Smooth muscle cell (in vitro differentiated cells): ENCODE measurements at regions not wholly inside any gene's neighbourhood (a gene's known extent, or its start where the extent isn't known, plus 50 kb on each side); places are given as distances from the start of the nearest gene placed in this dataset.

ENCODE experiments used
- DNase-seq: peaks from one replicate; lab custom pipeline; 2025; ENCODE audit not compliant: unreplicated experiment; lab: John Stamatoyannopoulos, UW
- H2AFZ ChIP-seq: fragments of 200-600 bp; sonication (generic); 2 replicates; pipeline ENCODE4 v1.6.0; 2016; ENCODE audit warnings: antibody characterized with exemption, low read depth, mild to moderate bottlenecking
- H3F3A ChIP-seq: fragments of 200-600 bp; sonication (generic); 2 replicates; pipeline ENCODE4 v1.6.0; 2017; ENCODE audit warnings: antibody characterized with exemption, low read depth
- H3K27ac ChIP-seq: fragments of 200-600 bp; sonication (generic); 2 replicates; pipeline ENCODE4 v1.5.1; 2016; ENCODE audit warnings: low read depth, mild to moderate bottlenecking
- H3K27me3 ChIP-seq: fragments of 200-600 bp; sonication (generic); 2 replicates; pipeline ENCODE4 v1.6.1; 2016; ENCODE audit warnings: low read depth, mild to moderate bottlenecking
- H3K36me3 ChIP-seq: fragments of 200-600 bp; sonication (generic); 2 replicates; pipeline ENCODE4 v1.5.1; 2016; ENCODE audit warnings: low read depth
- H3K4me1 ChIP-seq: fragments of 200-600 bp; sonication (generic); 2 replicates; pipeline ENCODE4 v1.5.1; 2016; ENCODE audit warnings: low read depth
- H3K4me2 ChIP-seq: fragments of 200-600 bp; sonication (generic); 2 replicates; pipeline ENCODE4 v1.6.0; 2016; ENCODE audit warnings: mild to moderate bottlenecking
- H3K4me3 ChIP-seq: fragments of 200-600 bp; sonication (generic); 2 replicates; pipeline ENCODE4 v1.5.1; 2016; ENCODE audit warnings: mild to moderate bottlenecking
- H3K79me2 ChIP-seq: fragments of 200-600 bp; sonication (generic); 2 replicates; pipeline ENCODE4 v1.6.0; 2016; ENCODE audit warnings: low read depth, mild to moderate bottlenecking
- H3K9ac ChIP-seq: fragments of 200-600 bp; sonication (generic); 2 replicates; pipeline ENCODE4 v1.6.0; 2016; ENCODE audit warnings: low read depth
- H3K9me3 ChIP-seq: fragments of 200-600 bp; sonication (generic); replicated peaks from 2 replicates; pipeline ENCODE4 v1.5.1; 2016; ENCODE audit warnings: low read depth
- H4K20me1 ChIP-seq: fragments of 200-600 bp; sonication (generic); 2 replicates; pipeline ENCODE4 v1.6.0; 2016; ENCODE audit warnings: low read depth
- WGBS: methylation state at CpG from one replicate; pipeline ENCODE4 v1.1.7; 2016; ENCODE audit warnings: low lambda C conversion rate; 5-methylcytosine and 5-hydroxymethylcytosine counted together
- TF ChIP-seq, protein P1 (sequence below): fragments of 200-600 bp; sonication (generic); IDR thresholded peaks from 2 replicates; pipeline ENCODE4 v1.5.1; 2017; ENCODE audit warnings: borderline replicate concordance, mild to moderate bottlenecking, antibody characterized with exemption; ENCODE audit not compliant: insufficient read depth, poor library complexity, severe bottlenecking

DNA sequence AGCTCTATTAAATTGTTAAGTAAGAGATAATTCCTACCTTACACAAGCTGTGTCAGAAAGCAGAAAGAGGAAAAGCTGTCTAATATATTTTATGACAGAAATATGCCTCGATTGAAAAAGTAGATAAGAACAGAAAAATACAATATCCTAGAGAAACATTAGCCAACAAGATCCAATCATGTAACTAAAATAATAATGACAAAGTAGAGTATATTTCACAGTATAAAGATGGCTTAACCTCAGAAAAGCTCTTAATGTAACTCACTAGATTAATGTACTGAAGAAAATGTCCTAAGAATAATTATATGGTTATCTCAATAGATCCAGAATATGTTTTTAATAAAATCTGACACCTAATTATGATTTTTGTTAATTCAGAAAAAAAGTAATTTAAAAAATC is 89.8 kb upstream of the HABP2 start:
- TF ChIP-seq, protein P1, sequence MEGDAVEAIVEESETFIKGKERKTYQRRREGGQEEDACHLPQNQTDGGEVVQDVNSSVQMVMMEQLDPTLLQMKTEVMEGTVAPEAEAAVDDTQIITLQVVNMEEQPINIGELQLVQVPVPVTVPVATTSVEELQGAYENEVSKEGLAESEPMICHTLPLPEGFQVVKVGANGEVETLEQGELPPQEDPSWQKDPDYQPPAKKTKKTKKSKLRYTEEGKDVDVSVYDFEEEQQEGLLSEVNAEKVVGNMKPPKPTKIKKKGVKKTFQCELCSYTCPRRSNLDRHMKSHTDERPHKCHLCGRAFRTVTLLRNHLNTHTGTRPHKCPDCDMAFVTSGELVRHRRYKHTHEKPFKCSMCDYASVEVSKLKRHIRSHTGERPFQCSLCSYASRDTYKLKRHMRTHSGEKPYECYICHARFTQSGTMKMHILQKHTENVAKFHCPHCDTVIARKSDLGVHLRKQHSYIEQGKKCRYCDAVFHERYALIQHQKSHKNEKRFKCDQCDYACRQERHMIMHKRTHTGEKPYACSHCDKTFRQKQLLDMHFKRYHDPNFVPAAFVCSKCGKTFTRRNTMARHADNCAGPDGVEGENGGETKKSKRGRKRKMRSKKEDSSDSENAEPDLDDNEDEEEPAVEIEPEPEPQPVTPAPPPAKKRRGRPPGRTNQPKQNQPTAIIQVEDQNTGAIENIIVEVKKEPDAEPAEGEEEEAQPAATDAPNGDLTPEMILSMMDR: no peak
- H3K36me3 ChIP-seq: no peaks in the 10 kb centered on the region
- no peaks in the 10 kb centered on the region for H4K20me1 ChIP-seq
- H3K4me2 ChIP-seq: no peak overlapping the region
- H3K79me2 ChIP-seq: no peaks in the 10 kb centered on the region
- WGBS: 93% methylated on average over 1 of the region's 1 CpG
- peaks cover 16% of the 10 kb centered on the region for H3K27me3 ChIP-seq
- no peak for DNase-seq
- no peak overlapping the region for H3K4me3 ChIP-seq
- H2AFZ ChIP-seq: no peak overlapping the region
- no peak overlapping the region for H3K27ac ChIP-seq
- H3K4me1 ChIP-seq: no peaks in the 10 kb centered on the region
- no peak overlapping the region for H3K9ac ChIP-seq
- no peaks in the 10 kb centered on the region for H3F3A ChIP-seq
- no peaks in the 10 kb centered on the region for H3K9me3 ChIP-seq

DNA sequence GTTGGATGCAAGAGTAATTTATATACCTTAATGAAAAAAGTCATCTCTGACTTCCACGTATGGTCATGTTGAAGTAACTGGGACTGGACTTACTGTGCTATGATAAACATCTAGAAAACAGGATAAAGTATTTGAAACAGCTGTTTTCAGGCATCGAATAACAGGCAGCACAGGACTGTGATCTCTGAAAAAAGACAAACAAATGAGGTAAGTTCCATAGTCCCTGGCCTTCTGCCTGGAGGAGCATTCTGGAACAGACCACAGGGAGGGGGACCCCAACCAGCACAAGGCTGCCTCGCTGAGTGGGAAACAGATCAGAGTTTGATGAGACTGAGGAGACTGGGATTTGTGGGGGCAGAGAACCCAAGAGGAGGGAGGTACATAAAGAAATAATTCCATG is 89.1 kb upstream of the HABP2 start:
- H3K4me3 ChIP-seq: no peak overlapping the region
- no peak overlapping the region for H3K27ac ChIP-seq
- TF ChIP-seq, protein P1: no peak
- H2AFZ ChIP-seq: no peak overlapping the region
- no peaks in the 10 kb centered on the region for H3F3A ChIP-seq
- no peak for DNase-seq
- no peaks in the 10 kb centered on the region for H3K4me1 ChIP-seq
- H3K36me3 ChIP-seq: no peaks in the 10 kb centered on the region
- peaks cover 16% of the 10 kb centered on the region for H3K27me3 ChIP-seq
- no peaks in the 10 kb centered on the region for H4K20me1 ChIP-seq
- H3K9ac ChIP-seq: no peak overlapping the region
- no peaks in the 10 kb centered on the region for H3K79me2 ChIP-seq
- no peak overlapping the region for H3K4me2 ChIP-seq
- 55% methylated on average over 3 of the region's 3 CpGs for WGBS
- H3K9me3 ChIP-seq: no peaks in the 10 kb centered on the region

DNA sequence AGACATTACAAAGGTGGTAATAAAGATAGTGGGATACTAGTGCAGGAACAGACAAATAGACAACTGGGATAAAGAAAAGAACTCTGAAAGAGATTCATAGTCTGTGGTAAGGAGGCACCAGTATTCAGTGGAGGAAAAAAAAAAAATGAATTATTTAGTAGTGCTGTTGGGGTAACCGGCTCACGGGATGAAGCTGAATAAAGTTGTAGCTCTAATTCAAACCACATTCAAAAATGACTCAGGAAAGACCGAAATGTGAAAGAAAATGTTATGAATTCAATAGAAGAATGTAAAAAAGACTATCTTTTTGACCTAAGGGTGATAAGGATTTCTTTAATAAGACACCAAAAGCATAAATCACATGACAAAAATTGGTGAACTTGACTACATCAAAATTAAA is 83.1 kb upstream of the HABP2 start:
- no peak overlapping the region for H3K4me2 ChIP-seq
- H4K20me1 ChIP-seq: no peaks in the 10 kb centered on the region
- DNase-seq: no peak
- no peak overlapping the region for H3K4me3 ChIP-seq
- no peaks in the 10 kb centered on the region for H3K79me2 ChIP-seq
- no peaks in the 10 kb centered on the region for H3F3A ChIP-seq
- H3K27ac ChIP-seq: no peak overlapping the region
- no peaks in the 10 kb centered on the region for H3K36me3 ChIP-seq
- H3K9ac ChIP-seq: no peak overlapping the region
- H3K9me3 ChIP-seq: no peaks in the 10 kb centered on the region
- no peaks in the 10 kb centered on the region for H3K4me1 ChIP-seq
- H2AFZ ChIP-seq: no peak overlapping the region
- TF ChIP-seq, protein P1: no peak
- no peaks in the 10 kb centered on the region for H3K27me3 ChIP-seq
- 94% methylated on average over 3 of the region's 3 CpGs for WGBS

DNA sequence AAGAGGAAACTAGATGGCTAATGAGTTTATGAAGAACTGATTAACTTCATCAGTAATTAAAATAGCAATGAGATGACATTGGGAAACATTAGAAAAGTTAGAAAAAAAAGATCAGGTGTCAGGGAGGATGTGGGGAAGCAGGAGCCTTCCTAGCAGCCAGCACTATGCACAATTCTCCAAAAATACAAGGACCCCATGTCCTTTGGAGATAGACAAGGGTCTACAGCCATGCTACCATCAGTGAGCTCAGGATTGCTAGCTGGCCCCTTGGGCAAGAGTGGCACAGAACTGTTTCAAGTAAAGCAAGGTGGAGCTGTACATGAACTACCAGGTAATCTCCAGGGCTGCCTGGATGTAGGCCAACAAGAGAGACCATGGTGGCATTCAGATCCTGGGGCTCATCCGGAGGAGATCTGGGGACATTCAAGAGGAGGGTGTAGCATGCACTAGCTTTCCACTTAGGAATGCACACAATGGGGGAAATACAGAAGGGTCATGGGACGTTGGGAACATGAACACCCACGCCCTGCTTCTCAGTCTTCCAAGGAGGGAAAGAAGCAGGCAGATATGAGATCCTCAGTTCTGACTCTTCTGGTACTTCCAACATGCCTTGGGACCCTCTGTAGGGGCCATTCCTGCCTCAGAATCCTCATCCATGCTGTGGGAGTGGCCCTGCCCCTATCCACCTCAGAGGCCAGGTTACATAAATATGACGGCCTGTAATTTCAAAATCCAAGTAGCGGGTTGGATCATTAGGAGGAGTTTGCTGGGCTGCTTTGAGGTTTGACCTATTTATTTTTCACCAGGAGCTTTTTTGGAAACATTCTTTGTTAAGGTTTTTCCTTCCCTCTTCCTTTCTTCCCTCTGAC is 82.2 kb upstream of the HABP2 start:
- Histone ChIP-seq H2AFZ (no peak overlapping the region), H4K20me1 (no peaks in the 10 kb centered on the region), H3K9me3 (no peaks in the 10 kb centered on the region), H3K27ac (no peak overlapping the region), H3K4me2 (no peak overlapping the region), H3K4me1 (no peaks in the 10 kb centered on the region), H3K27me3 (no peaks in the 10 kb centered on the region), H3K79me2 (no peaks in the 10 kb centered on the region), H3K9ac (no peak overlapping the region), H3K4me3 (no peak overlapping the region), H3K36me3 (no peaks in the 10 kb centered on the region), H3F3A (no peaks in the 10 kb centered on the region)
- no peak for DNase-seq
- TF ChIP-seq, protein P1: no peak
- WGBS: 89% methylated on average over 5 of the region's 5 CpGs
